ENCODE measurements at regions not wholly inside any gene's neighbourhood (a gene's known extent, or its start where the extent isn't known, plus 50 kb on each side); places are given as distances from the start of the nearest gene placed in this dataset.
A peak's percentile ranks its signal among the peaks of the same experiment; 100 is the strongest.

DNA sequence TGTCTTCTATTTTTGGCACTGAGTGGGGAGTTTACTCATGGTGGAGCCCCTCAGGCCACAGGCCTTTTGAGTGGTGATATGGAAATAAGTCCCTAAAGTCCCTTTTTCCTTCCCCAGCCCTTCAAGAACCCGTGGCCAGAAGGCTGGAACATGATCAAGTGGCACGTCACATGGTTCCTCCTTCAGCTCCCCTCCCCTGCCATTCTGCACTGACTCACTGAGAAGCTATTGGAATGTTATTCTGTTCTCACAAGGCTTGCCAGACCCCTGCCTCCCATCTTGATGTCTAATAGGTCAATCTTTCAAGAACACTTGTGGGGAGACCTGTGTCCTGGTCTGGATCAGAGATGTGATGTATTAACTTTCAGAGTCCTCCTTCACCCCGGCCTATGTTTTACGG lies 279.8 kb downstream of the SEC23IP start:
- DNase-seq (ENCODE audit: low read depth in 1 of 2, low spot score in 1 of 2), result peak in 1 of 2 donors; percentile 38
- Histone ChIP-seq H3K27ac (no peak overlapping the region), H3K4me1 (ENCODE audit: low read depth) (peaks cover 32% of the 10 kb centered on the region), H3K36me3 (no peaks in the 10 kb centered on the region), H3K27me3 (no peaks in the 10 kb centered on the region), H3K4me3 (no peak overlapping the region), H3K9me3 (ENCODE audit: low read depth) (no peaks in the 10 kb centered on the region)
- TF ChIP-seq, protein P1, sequence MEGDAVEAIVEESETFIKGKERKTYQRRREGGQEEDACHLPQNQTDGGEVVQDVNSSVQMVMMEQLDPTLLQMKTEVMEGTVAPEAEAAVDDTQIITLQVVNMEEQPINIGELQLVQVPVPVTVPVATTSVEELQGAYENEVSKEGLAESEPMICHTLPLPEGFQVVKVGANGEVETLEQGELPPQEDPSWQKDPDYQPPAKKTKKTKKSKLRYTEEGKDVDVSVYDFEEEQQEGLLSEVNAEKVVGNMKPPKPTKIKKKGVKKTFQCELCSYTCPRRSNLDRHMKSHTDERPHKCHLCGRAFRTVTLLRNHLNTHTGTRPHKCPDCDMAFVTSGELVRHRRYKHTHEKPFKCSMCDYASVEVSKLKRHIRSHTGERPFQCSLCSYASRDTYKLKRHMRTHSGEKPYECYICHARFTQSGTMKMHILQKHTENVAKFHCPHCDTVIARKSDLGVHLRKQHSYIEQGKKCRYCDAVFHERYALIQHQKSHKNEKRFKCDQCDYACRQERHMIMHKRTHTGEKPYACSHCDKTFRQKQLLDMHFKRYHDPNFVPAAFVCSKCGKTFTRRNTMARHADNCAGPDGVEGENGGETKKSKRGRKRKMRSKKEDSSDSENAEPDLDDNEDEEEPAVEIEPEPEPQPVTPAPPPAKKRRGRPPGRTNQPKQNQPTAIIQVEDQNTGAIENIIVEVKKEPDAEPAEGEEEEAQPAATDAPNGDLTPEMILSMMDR (IDR thresholded peaks at IDR 0.05; ENCODE audit: low read depth, low read length), result no peak

DNA sequence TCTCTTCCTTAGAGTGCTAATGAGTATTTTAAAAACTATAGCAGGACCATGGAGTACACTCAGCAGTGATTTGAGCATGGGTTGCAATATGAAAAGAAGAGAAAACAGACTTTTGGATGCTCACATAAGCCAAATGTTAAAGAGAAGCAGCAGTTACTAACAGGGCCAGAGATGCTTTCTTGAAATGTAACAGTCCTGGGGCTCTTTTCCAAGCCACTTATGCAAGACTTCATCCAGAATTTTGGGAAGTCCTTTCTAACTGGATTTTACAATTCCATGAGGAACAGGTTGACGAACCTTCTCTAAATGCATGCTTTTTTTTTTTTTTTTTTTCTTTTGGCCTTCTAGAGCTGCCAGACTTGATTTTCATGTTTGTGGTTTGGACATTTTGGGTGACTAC lies 282.0 kb downstream of the SEC23IP start:
- H3K27ac ChIP-seq, result no peak overlapping the region
- no peaks in the 10 kb centered on the region for H3K36me3 ChIP-seq
- TF ChIP-seq, protein P1 (IDR thresholded peaks at IDR 0.05; ENCODE audit: low read depth, low read length), result no peak
- peaks cover 32% of the 10 kb centered on the region for H3K4me1 ChIP-seq (ENCODE audit: low read depth)
- no peak overlapping the region for H3K4me3 ChIP-seq
- DNase-seq (ENCODE audit: low read depth in 1 of 2, low spot score in 1 of 2), result no peak
- H3K27me3 ChIP-seq, result no peaks in the 10 kb centered on the region
- H3K9me3 ChIP-seq (ENCODE audit: low read depth), result no peaks in the 10 kb centered on the region

DNA sequence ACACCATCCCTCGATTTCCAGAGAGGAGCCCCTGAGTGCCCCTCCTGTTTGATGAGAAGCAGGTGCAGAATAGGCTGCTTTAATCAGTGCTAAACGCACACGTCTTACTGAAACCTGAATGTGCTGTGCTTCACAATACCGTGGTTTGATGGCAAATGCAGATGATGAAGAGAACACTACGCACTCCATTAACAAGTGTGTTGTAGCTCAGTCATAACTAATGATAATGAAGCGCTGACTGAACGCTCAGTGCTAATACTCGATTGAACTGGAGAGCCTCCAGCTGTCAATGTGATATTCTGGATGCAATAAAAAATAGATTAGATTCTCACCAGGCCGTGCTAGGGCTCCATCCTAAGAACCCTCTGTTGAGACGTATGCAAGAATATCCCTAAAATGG lies 279.7 kb upstream of the PLPP4 start:
- TF ChIP-seq, protein P1 (IDR thresholded peaks at IDR 0.05; ENCODE audit: low read depth, low read length), result no peak
- Histone ChIP-seq H3K9me3 (ENCODE audit: low read depth) (no peaks in the 10 kb centered on the region), H3K27ac (no peak overlapping the region), H3K4me3 (no peak overlapping the region), H3K36me3 (no peaks in the 10 kb centered on the region), H3K27me3 (no peaks in the 10 kb centered on the region), H3K4me1 (ENCODE audit: low read depth) (peaks cover 41% of the 10 kb centered on the region)
- no peak for DNase-seq (ENCODE audit: low read depth in 1 of 2, low spot score in 1 of 2)

DNA sequence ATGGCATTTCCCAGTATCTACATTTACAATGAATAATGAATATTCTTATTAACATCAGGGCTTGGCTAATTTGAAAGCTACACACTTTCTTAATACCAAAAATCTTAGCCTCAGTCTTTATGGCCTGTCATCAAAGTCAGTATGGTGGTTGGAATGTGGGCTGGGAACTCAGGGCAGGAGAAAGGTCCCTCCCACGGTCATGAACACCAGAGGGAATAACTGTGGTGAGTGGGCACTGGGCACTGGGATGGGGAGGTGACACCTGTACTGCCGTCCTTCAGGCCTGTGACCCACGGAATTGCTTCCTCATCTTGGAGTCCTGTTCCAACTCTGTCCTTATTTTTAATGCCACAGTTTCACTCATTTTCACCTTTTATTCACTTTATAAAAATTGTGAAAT lies 276.9 kb upstream of the PLPP4 start:
- DNase-seq (ENCODE audit: low read depth in 1 of 2, low spot score in 1 of 2), result no peak
- peaks cover 41% of the 10 kb centered on the region for H3K4me1 ChIP-seq (ENCODE audit: low read depth)
- no peaks in the 10 kb centered on the region for H3K36me3 ChIP-seq
- no peak overlapping the region for H3K27ac ChIP-seq
- H3K27me3 ChIP-seq, result no peaks in the 10 kb centered on the region
- H3K4me3 ChIP-seq, result no peak overlapping the region
- no peaks in the 10 kb centered on the region for H3K9me3 ChIP-seq (ENCODE audit: low read depth)
- TF ChIP-seq, protein P1 (IDR thresholded peaks at IDR 0.05; ENCODE audit: low read depth, low read length), result no peak

DNA sequence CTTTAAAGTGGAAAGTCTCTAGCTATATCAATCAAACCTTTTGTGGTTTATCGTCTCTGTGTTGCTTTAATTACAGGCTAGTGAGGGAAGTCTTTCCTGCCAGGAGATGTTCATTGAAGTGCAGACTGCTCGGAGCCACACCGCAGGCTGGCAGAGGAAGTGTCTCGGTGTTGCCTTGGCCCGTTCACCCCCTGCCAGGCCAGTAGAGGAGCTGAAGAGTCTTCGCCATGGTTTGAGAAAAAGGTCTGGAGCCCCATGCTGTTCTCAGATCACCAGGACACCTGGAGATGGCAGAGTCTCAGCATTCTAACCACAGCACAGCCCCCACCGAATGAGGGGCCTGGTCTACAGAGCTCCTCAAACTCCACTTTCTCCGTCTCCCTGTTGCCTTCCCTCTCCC lies 275.9 kb upstream of the PLPP4 start:
- no peak for DNase-seq (ENCODE audit: low read depth in 1 of 2, low spot score in 1 of 2)
- Histone ChIP-seq H3K4me1 (ENCODE audit: low read depth) (peaks cover 31% of the 10 kb centered on the region), H3K27me3 (no peaks in the 10 kb centered on the region), H3K27ac (no peak overlapping the region), H3K4me3 (no peak overlapping the region), H3K9me3 (ENCODE audit: low read depth) (no peaks in the 10 kb centered on the region), H3K36me3 (no peaks in the 10 kb centered on the region)
- TF ChIP-seq, protein P1 (IDR thresholded peaks at IDR 0.05; ENCODE audit: low read depth, low read length), result no peak

DNA sequence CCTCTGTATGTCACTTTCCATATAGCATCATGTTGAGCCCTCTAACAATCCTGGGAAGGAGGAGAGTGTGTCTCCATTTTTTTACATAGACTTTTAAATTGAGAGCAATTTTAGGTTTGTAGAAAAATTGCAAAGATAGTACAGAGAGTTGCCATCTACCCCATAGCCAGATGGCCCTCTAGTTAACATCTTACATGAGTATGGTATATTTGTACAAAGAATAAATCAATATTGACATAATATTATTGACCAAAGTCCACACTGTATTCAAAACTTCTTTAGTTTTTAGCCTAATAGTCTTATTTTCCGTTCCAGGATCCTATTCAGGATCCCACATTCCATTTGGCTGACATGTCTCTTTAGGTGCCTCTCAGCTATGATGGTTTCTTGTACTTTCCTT lies 274.6 kb upstream of the PLPP4 start:
- no peak for DNase-seq (ENCODE audit: low read depth in 1 of 2, low spot score in 1 of 2)
- Histone ChIP-seq H3K27ac (no peak overlapping the region), H3K9me3 (ENCODE audit: low read depth) (no peaks in the 10 kb centered on the region), H3K27me3 (no peaks in the 10 kb centered on the region), H3K4me1 (ENCODE audit: low read depth) (peaks cover 30% of the 10 kb centered on the region), H3K36me3 (no peaks in the 10 kb centered on the region), H3K4me3 (no peak overlapping the region)
- TF ChIP-seq, protein P1 (IDR thresholded peaks at IDR 0.05; ENCODE audit: low read depth, low read length), result no peak

All from cardiac muscle cell (in vitro differentiated cells and primary cell).